GM10248 (cell line): ENCODE measurements at regions not wholly inside any gene's neighbourhood (a gene's known extent, or its start where the extent isn't known, plus 50 kb on each side); places are given as distances from the start of the nearest gene placed in this dataset.
"Not testable (repeated sequence)": the region's sequence is repeated elsewhere in the genome, so short reads cannot be mapped to it uniquely, and the experiment has no call there.

Experiments
- CTCF ChIA-PET: fragments of 300-600 bp; sonication (Branson Sonifier 250); formaldehyde crosslinking; extraction: SDS; loops from one replicate; lab custom pipeline; 2021; ENCODE audit warnings: antibody characterized with exemption; lab: Yijun Ruan, JAX
- POLR2A ChIA-PET: fragments of 350-650 bp; sonication (Branson Sonifier 250); formaldehyde crosslinking; extraction: SDS; loops from one replicate; lab custom pipeline; 2020; ENCODE audit warnings: antibody characterized with exemption; lab: Yijun Ruan, JAX
- DNase-seq: peaks from one replicate; pipeline ENCODE4 v3.0.0; 2012; ENCODE audit errors: extremely low spot score
- CTCF ChIP-seq: IDR thresholded peaks from 2 replicates; pipeline ENCODE4 v1.5.1; 2012; ENCODE audit warnings: mild to moderate bottlenecking, low read depth; ENCODE audit errors: extremely low read depth, missing control alignments, control extremely low read depth

GRCh38 chr6:14887181-14887580, 358.7 kb upstream of the JARID2 start:
- POLR2A ChIA-PET, result no interaction called here
- no peak for DNase-seq
- TF ChIP-seq CTCF, result no peak
- CTCF ChIA-PET, result interaction anchor here (1.7 kb wide), 1 partner anchor 18 kb away, joined by 4 read pairs; no protein-coding TSS in a partner anchor

GRCh38 chr6:14887986-14888574, 357.8 kb upstream of the JARID2 start:
- DNase-seq, result no peak
- CTCF ChIA-PET, result interaction anchor here (1.5 kb wide), 1 partner anchor 11 kb away, joined by 3 read pairs; no protein-coding TSS in a partner anchor
- TF ChIP-seq CTCF, result no peak
- POLR2A ChIA-PET, result no interaction called here

GRCh38 chr6:14888575-14889000, 357.3 kb upstream of the JARID2 start:
- TF ChIP-seq CTCF, result no peak
- DNase-seq, result no peak
- ChIA-PET CTCF (interaction anchor here (1.5 kb wide), 1 partner anchor 12 kb away, joined by 3 read pairs; no protein-coding TSS in a partner anchor), POLR2A (no interaction called here)

- POLR2A ChIA-PET, result no interaction called here
- CTCF ChIA-PET, result interaction anchor here (1.4 kb wide), 1 partner anchor 12 kb away, joined by 4 read pairs; no protein-coding TSS in a partner anchor
- DNase-seq, result no peak
- no peak for TF ChIP-seq CTCF
Observed at GRCh38 chr6:14889188-14889587, 356.7 kb upstream of the JARID2 start.

- TF ChIP-seq CTCF, result no peak
- DNase-seq, result no peak
- ChIA-PET CTCF (interaction anchor here (0.9 to 1.4 kb wide), 2 partner anchors 11 to 16 kb away, joined by 4 read pairs; no protein-coding TSS in a partner anchor), POLR2A (no interaction called here)
Observed at GRCh38 chr6:14889611-14890593, 356.0 kb upstream of the JARID2 start.

GRCh38 chr6:14891820-14892375, 354.0 kb upstream of the JARID2 start:
- DNase-seq, POLR2A ChIA-PET: not testable (repeated sequence)
- CTCF ChIA-PET, result interaction anchor here (0.7 kb wide), 1 partner anchor 107 kb away, joined by 3 read pairs; no protein-coding TSS in a partner anchor
